Calu3 (cell line): ENCODE measurements at regions not wholly inside any gene's neighbourhood (a gene's known extent, or its start where the extent isn't known, plus 50 kb on each side); places are given as distances from the start of the nearest gene placed in this dataset.

Experiments
- BruUV-seq: library from RNA; stranded (reverse); fragments of 400-500 nt; replicated peaks from 2 replicates; lab custom pipeline; 2021; lab: Mats Ljungman, UMichigan
- CTCF ChIA-PET: fragments of 300-600 bp; sonication (Branson Sonifier 250); formaldehyde crosslinking; loops from one replicate; lab custom pipeline; 2022; ENCODE audit warnings: antibody characterized with exemption; lab: Charles Lee
- DNase-seq: peaks from one replicate; pipeline ENCODE4 v3.0.0; 2022
- H3K27ac Mint-ChIP-seq: one replicate; pipeline ENCODE4 v1.8.0; 2022; ENCODE audit warnings: mixed read lengths; ENCODE audit not compliant: unreplicated experiment
- H3K27me3 Mint-ChIP-seq: one replicate; pipeline ENCODE4 v1.8.0; 2022; ENCODE audit warnings: mixed read lengths; ENCODE audit not compliant: unreplicated experiment
- H3K36me3 Mint-ChIP-seq: one replicate; pipeline ENCODE4 v1.8.0; 2022; ENCODE audit warnings: mild to moderate bottlenecking, moderate library complexity, mixed read lengths; ENCODE audit not compliant: insufficient read depth, unreplicated experiment
- H3K4me1 Mint-ChIP-seq: one replicate; pipeline ENCODE4 v1.8.0; 2022; ENCODE audit warnings: mild to moderate bottlenecking, low read depth, mixed read lengths; ENCODE audit not compliant: unreplicated experiment
- H3K4me3 Mint-ChIP-seq: one replicate; pipeline ENCODE4 v1.8.0; 2022; ENCODE audit warnings: mild to moderate bottlenecking, low read depth, moderate library complexity, mixed read lengths; ENCODE audit not compliant: unreplicated experiment
- H3K9me3 Mint-ChIP-seq: one replicate; pipeline ENCODE4 v1.8.0; 2022; ENCODE audit warnings: low read depth, mixed read lengths; ENCODE audit not compliant: unreplicated experiment
- intact Hi-C: fragments of 100-400 bp; cut with micrococcal nuclease; formaldehyde crosslinking; loops from one replicate; pipeline ENCODE4 v1.10.0; 2022; ENCODE audit not compliant: unreplicated experiment
- TF ChIP-seq, protein P1 (sequence below): fragments of 200-600 bp; IDR thresholded peaks from one replicate; pipeline ENCODE4 v1.8.0; 2022; ENCODE audit warnings: antibody characterized with exemption; ENCODE audit not compliant: unreplicated experiment

DNA sequence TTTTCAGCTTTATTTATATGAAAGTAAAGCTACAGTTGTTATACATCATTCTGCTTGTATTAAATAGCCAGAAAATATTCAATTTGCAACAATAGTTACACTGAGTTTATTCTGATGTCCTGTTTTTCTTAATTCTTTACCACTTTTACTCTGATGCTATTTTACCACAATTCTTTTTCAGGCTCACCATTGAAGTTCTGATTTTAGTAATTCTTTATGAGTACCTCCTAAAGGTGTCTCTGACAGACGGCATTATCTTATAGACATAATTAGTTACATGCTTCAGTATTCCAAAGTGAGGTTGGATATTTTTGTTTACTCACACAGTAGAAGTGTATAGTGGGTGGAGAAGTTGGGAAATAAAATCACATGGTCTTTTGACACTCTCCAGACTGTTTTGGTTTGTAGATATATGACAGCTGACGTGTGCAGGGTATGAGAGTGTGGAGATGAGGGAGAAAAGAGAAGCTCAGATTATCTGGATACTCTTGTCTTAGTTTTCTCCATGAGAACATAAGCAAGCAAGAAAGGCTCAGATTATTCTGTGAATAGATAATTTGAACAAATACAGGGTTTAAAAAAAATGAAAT, 97.4 kb downstream of the FBXO4 start:
- Mint-ChIP-seq H3K9me3 (peaks cover 3% of the 10 kb centered on the region), H3K4me1 (no peaks in the 10 kb centered on the region), H3K36me3 (no peaks in the 10 kb centered on the region), H3K27me3 (peaks cover 40% of the 10 kb centered on the region), H3K27ac (no peak overlapping the region), H3K4me3 (no peak overlapping the region)
- intact Hi-C loops = no loop called here
- CTCF ChIA-PET = no interaction called here
- DNase-seq = no peak
- TF ChIP-seq, protein P1, sequence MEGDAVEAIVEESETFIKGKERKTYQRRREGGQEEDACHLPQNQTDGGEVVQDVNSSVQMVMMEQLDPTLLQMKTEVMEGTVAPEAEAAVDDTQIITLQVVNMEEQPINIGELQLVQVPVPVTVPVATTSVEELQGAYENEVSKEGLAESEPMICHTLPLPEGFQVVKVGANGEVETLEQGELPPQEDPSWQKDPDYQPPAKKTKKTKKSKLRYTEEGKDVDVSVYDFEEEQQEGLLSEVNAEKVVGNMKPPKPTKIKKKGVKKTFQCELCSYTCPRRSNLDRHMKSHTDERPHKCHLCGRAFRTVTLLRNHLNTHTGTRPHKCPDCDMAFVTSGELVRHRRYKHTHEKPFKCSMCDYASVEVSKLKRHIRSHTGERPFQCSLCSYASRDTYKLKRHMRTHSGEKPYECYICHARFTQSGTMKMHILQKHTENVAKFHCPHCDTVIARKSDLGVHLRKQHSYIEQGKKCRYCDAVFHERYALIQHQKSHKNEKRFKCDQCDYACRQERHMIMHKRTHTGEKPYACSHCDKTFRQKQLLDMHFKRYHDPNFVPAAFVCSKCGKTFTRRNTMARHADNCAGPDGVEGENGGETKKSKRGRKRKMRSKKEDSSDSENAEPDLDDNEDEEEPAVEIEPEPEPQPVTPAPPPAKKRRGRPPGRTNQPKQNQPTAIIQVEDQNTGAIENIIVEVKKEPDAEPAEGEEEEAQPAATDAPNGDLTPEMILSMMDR = no peak
- BruUV-seq = no TSS peak

DNA sequence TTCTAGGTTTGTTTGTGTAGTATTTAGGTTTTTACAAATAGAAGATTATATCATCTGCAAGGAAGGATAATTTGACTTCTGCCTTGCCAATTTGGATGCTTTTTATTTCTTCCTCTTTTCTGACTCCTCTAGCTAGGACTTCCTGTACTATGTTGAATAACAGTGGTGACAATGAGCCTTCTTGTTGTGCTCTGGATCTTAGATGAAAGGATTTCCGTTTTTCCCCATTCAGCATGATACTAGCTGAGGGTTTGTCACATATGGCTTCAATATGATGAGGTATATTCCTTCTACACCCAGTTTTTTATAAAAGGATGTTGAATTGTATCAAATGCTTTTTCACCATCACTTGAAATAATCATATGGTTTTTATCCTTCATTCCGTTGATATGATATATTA, 101.4 kb downstream of the FBXO4 start:
- no TSS peak for BruUV-seq
- no peak overlapping the region for H3K27ac Mint-ChIP-seq

DNA sequence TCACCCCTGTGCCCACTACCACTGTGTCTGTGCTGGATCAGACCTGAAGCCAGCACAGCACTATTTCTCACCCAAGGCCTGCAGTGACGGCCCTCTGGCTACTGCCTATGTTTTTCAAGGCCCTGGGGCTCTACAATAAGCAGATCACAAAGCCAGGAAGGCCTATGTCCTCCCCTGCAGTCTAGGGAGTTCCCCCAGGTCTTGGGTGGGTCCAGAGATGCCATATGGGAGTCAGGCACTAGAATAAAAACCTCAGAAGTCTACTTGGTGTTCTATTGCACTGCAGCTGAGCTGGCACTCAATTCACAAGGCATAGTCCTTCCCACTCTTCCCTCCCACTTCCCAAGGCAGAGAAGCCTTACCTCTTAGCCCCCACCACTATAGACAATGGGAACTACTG, 107.1 kb downstream of the FBXO4 start:
- Mint-ChIP-seq H3K4me1 (no peaks in the 10 kb centered on the region), H3K4me3 (no peak overlapping the region), H3K36me3 (no peaks in the 10 kb centered on the region), H3K27me3 (peaks cover 2% of the 10 kb centered on the region), H3K27ac (no peak overlapping the region), H3K9me3 (no peaks in the 10 kb centered on the region)
- TF ChIP-seq, protein P1 = no peak
- no TSS peak for BruUV-seq
- CTCF ChIA-PET = no interaction called here
- DNase-seq = no peak
- intact Hi-C loops = no loop called here

More for the DNA sequence above, 101.4 kb downstream of the FBXO4 start:
- DNase-seq = no peak
- peaks cover 3% of the 10 kb centered on the region for H3K9me3 Mint-ChIP-seq
- H3K4me3 Mint-ChIP-seq = no peak overlapping the region
- intact Hi-C loops = no loop called here
- no peaks in the 10 kb centered on the region for H3K36me3 Mint-ChIP-seq
- peaks cover 26% of the 10 kb centered on the region for H3K27me3 Mint-ChIP-seq
- TF ChIP-seq, protein P1 = no peak
- no peaks in the 10 kb centered on the region for H3K4me1 Mint-ChIP-seq
- CTCF ChIA-PET = no interaction called here

DNA sequence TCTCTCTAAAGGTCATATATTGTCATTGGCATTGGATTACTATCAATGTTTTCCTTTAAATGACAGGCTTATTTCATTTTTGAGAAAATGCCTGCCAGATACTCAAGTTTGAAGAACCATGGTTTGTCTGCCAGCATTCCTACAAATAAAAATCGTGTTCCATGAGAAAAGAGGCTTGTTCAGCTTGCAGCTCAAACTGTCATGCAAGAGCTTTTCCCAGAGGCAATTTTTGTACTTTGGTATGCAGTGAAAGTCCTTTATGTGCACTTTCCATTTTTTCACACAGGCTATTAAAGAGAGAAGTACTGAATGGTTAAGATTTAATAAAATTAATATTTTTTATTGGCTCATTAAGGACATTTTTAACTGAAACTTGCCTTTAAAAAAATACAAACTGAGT, 110.4 kb downstream of the FBXO4 start:
- H3K4me1 Mint-ChIP-seq = no peaks in the 10 kb centered on the region
- BruUV-seq = no TSS peak
- H3K27me3 Mint-ChIP-seq = peaks cover 14% of the 10 kb centered on the region
- H3K9me3 Mint-ChIP-seq = no peaks in the 10 kb centered on the region
- no peak for DNase-seq
- H3K27ac Mint-ChIP-seq = no peak overlapping the region
- CTCF ChIA-PET = no interaction called here
- H3K36me3 Mint-ChIP-seq = no peaks in the 10 kb centered on the region
- intact Hi-C loops = no loop called here
- TF ChIP-seq, protein P1 = no peak
- H3K4me3 Mint-ChIP-seq = no peak overlapping the region
